CD4-positive, alpha-beta T cell treated with Interferon alpha-2 for 1 hour (primary cell): ENCODE measurements at regions not wholly inside any gene's neighbourhood (a gene's known extent, or its start where the extent isn't known, plus 50 kb on each side); places are given as distances from the start of the nearest gene placed in this dataset.

Experiments used
- DNase-seq, 2 donors: peaks; one replicate each; pipeline ENCODE4 v3.0.0-alpha.2; 2020 to 2022

- DNase-seq = no peak
Measured at GRCh38 chr21:15326032-15326867, 261.4 kb upstream of the NRIP1 start.

- no peak for DNase-seq
Measured at GRCh38 chr21:15327637-15328265, 263.0 kb upstream of the NRIP1 start.

- DNase-seq = no peak
Measured at GRCh38 chr21:15329191-15329590, 264.4 kb upstream of the NRIP1 start.

GRCh38 chr21:15330872-15331271 lies 266.1 kb upstream of the NRIP1 start:
- no peak for DNase-seq

GRCh38 chr21:15332572-15332971 lies 267.8 kb upstream of the NRIP1 start:
- DNase-seq = no peak

GRCh38 chr21:15333136-15333710 lies 268.4 kb upstream of the NRIP1 start:
- no peak for DNase-seq

- no peak for DNase-seq
Measured at GRCh38 chr21:15333951-15334350, 269.2 kb upstream of the NRIP1 start.

GRCh38 chr21:15343066-15343465 lies 278.3 kb upstream of the NRIP1 start:
- DNase-seq = no peak

GRCh38 chr21:15352009-15352408 lies 287.2 kb upstream of the NRIP1 start:
- DNase-seq = no peak

GRCh38 chr21:15353546-15353945 lies 288.7 kb upstream of the NRIP1 start:
- no peak for DNase-seq

GRCh38 chr21:15354516-15354915 lies 289.7 kb upstream of the NRIP1 start:
- no peak for DNase-seq

- DNase-seq = no peak
Measured at GRCh38 chr21:15355066-15355465, 290.3 kb upstream of the NRIP1 start.

- DNase-seq = no peak
Measured at GRCh38 chr21:15359251-15359650, 294.5 kb upstream of the NRIP1 start.

GRCh38 chr21:15362458-15362857 lies 297.7 kb upstream of the NRIP1 start:
- DNase-seq = no peak

- no peak for DNase-seq
Measured at GRCh38 chr21:15363921-15364320, 299.1 kb upstream of the NRIP1 start.

- no peak for DNase-seq
Measured at GRCh38 chr21:15365751-15366392, 301.1 kb upstream of the NRIP1 start.

- DNase-seq = no peak
Measured at GRCh38 chr21:15366555-15366954, 301.8 kb upstream of the NRIP1 start.

- DNase-seq = no peak
Measured at GRCh38 chr21:15367061-15367626, 302.3 kb upstream of the NRIP1 start.

- no peak for DNase-seq
Measured at GRCh38 chr21:15370462-15370975, 305.7 kb upstream of the NRIP1 start.

GRCh38 chr21:15373941-15374340 lies 309.1 kb upstream of the NRIP1 start:
- DNase-seq = no peak

- DNase-seq = no peak
Measured at GRCh38 chr21:15379776-15380175, 315.0 kb upstream of the NRIP1 start.

GRCh38 chr21:15383588-15383987 lies 318.8 kb upstream of the NRIP1 start:
- DNase-seq = no peak

GRCh38 chr21:15390049-15390448 lies 325.2 kb upstream of the NRIP1 start:
- DNase-seq = no peak
